ENCODE measurements at regions not wholly inside any gene's neighbourhood (a gene's known extent, or its start where the extent isn't known, plus 50 kb on each side); places are given as distances from the start of the nearest gene placed in this dataset.
"Not testable (repeated sequence)": the region's sequence is repeated elsewhere in the genome, so short reads cannot be mapped to it uniquely, and the experiment has no call there.

GRCh38 chr2:159880729-159881128, 82.7 kb upstream of the CD302 start:
- Histone ChIP-seq H3K27me3 (ENCODE audit: insufficient read depth, low read length, poor library complexity, severe bottlenecking) (no peaks in the 10 kb centered on the region), H3K36me3 (ENCODE audit: insufficient read depth, low read length) (peaks cover 24% of the 10 kb centered on the region), H3K27ac (ENCODE audit: low read depth, low read length) (no peak overlapping the region), H3K4me3 (ENCODE audit: low read length) (no peak overlapping the region), H3K4me1 (ENCODE audit: insufficient read depth, low read length) (no peaks in the 10 kb centered on the region), H3K9me3 (ENCODE audit: low read length) (no peaks in the 10 kb centered on the region)
- H3K27me3 Mint-ChIP-seq: no peaks in the 10 kb centered on the region
- no peaks in the 10 kb centered on the region for H3K9me3 Mint-ChIP-seq
- ChIA-PET CTCF (no interaction called here), POLR2A (no interaction called here)
- no peak overlapping the region for H3K27ac Mint-ChIP-seq
- H3K4me3 Mint-ChIP-seq: no peak overlapping the region
- H3K4me1 Mint-ChIP-seq: peaks cover 0 to 4% (median 2%) of the 10 kb centered on the region in 3 donors
- DNase-seq: no peak
- peaks cover 11 to 87% (median 35%) of the 10 kb centered on the region in 3 donors for H3K36me3 Mint-ChIP-seq

DNA sequence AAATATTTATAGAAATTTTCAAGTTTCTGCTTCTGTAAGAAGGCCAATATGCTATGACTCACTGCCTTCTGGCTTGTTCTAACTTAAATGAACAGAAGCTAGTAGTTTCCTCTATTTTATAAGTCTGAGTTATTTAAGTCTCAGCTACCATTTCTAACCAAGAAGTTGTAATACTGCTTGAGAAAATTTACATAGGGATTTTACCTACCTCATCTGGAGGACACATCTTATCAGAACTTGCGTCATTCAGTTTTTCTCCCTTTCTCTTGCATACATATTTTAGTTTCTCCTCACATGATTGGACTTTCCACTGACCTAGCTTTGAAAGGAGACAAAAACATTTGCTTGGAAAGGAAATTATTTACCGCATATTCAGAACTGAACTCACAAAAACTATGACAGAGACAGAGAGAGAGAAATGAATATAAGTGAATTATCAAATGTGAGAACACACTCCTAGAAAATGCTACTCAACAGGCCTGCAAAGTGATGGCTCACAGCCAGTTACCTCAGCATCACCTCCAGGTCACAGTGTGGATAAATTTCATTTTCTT, 81.1 kb upstream of the CD302 start:
- Histone ChIP-seq H3K4me1 (ENCODE audit: insufficient read depth, low read length) (no peaks in the 10 kb centered on the region), H3K27me3 (ENCODE audit: insufficient read depth, low read length, poor library complexity, severe bottlenecking) (no peaks in the 10 kb centered on the region), H3K4me3 (ENCODE audit: low read length) (no peak overlapping the region), H3K36me3 (ENCODE audit: insufficient read depth, low read length) (peaks cover 22% of the 10 kb centered on the region), H3K27ac (ENCODE audit: low read depth, low read length) (no peak overlapping the region), H3K9me3 (ENCODE audit: low read length) (no peaks in the 10 kb centered on the region)
- Mint-ChIP-seq H3K4me1 (peaks cover 0 to 8% (median 2%) of the 10 kb centered on the region in 3 donors), H3K4me3 (no peak overlapping the region), H3K9me3 (no peaks in the 10 kb centered on the region), H3K27me3 (no peaks in the 10 kb centered on the region), H3K36me3 (peaks cover 15 to 84% (median 37%) of the 10 kb centered on the region in 3 donors), H3K27ac (peak overlapping the region in 3 of 8 donors; percentile 6 to 51 (median 48))
- CTCF ChIA-PET: no interaction called here
- no peak for DNase-seq
- POLR2A ChIA-PET: interaction anchor here (0.6 kb wide), 1 partner anchor 167 kb away, joined by 3 read pairs; no protein-coding TSS in a partner anchor

GRCh38 chr2:159875083-159875482, 77.1 kb upstream of the CD302 start:
- H3K36me3 ChIP-seq (ENCODE audit: insufficient read depth, low read length): peaks cover 32% of the 10 kb centered on the region
- no peak overlapping the region for H3K27ac ChIP-seq (ENCODE audit: low read depth, low read length)
- no peaks in the 10 kb centered on the region for H3K9me3 ChIP-seq (ENCODE audit: low read length)
- H3K4me3 Mint-ChIP-seq: no peak overlapping the region
- H3K36me3 Mint-ChIP-seq: peaks cover 24 to 76% (median 40%) of the 10 kb centered on the region in 3 donors
- H3K4me3 ChIP-seq (ENCODE audit: low read length): no peak overlapping the region
- POLR2A ChIA-PET: no interaction called here
- H3K27me3 ChIP-seq (ENCODE audit: insufficient read depth, low read length, poor library complexity, severe bottlenecking): no peaks in the 10 kb centered on the region
- H3K9me3 Mint-ChIP-seq: no peaks in the 10 kb centered on the region
- no peak for DNase-seq
- CTCF ChIA-PET: no interaction called here
- H3K27me3 Mint-ChIP-seq: no peaks in the 10 kb centered on the region
- peak overlapping the region in 1 of 8 donors; percentile 67 for H3K27ac Mint-ChIP-seq
- peaks cover 0 to 8% (median 2%) of the 10 kb centered on the region in 3 donors for H3K4me1 Mint-ChIP-seq
- H3K4me1 ChIP-seq (ENCODE audit: insufficient read depth, low read length): no peaks in the 10 kb centered on the region

DNA sequence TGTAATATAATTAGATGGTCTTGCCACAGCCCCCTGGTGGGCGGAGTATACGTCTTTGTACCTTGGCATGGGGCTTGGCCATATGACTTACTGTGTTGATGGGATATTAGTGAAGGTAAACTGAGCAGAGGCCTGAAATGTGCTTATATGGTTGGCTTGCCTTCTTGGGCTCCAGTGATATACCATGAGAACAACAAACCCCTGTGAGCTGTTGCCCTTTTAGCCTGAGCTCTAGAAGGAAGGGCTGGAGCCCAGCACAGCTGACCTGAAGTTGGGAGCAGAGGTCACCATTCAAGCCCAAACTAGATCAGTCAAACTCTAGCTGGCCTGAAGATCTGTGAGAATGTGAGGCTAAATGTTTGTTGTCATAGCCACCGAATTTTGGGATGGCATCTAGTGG, 75.2 kb upstream of the CD302 start:
- peaks cover 0 to 4% (median 0%) of the 10 kb centered on the region in 3 donors for H3K4me1 Mint-ChIP-seq
- Histone ChIP-seq H3K36me3 (ENCODE audit: insufficient read depth, low read length) (peaks cover 27% of the 10 kb centered on the region), H3K27me3 (ENCODE audit: insufficient read depth, low read length, poor library complexity, severe bottlenecking) (no peaks in the 10 kb centered on the region), H3K9me3 (ENCODE audit: low read length) (no peaks in the 10 kb centered on the region), H3K4me3 (ENCODE audit: low read length) (no peak overlapping the region), H3K27ac (ENCODE audit: low read depth, low read length) (no peak overlapping the region), H3K4me1 (ENCODE audit: insufficient read depth, low read length) (no peaks in the 10 kb centered on the region)
- no peaks in the 10 kb centered on the region for H3K27me3 Mint-ChIP-seq
- peaks cover 0 to 4% (median 2%) of the 10 kb centered on the region in 5 donors for H3K9me3 Mint-ChIP-seq
- ChIA-PET POLR2A (no interaction called here), CTCF (no interaction called here)
- peak overlapping the region in 2 of 8 donors; percentile 49 to 55 for H3K27ac Mint-ChIP-seq
- H3K4me3 Mint-ChIP-seq: no peak overlapping the region
- H3K36me3 Mint-ChIP-seq: peaks cover 33 to 74% (median 37%) of the 10 kb centered on the region in 3 donors
- no peak for DNase-seq

DNA sequence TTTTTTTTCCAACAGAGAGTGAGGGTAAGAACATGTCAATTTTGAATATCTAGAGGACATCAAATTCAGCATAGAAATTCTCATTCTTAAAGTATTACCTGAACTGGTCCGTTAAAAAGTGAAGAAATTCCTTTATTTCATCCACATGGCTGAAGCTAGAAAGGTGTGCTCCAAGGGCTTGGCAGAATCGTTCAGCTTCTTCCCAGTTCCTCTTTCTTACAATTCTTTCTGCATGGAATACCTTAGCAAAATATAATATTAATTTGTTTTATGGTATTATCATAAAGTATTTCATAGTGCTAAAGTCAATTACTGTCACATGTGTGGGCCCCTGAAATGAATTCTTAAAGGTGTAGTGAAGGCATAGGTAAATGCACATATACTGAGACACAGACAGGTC, 74.3 kb upstream of the CD302 start:
- H3K4me3 ChIP-seq (ENCODE audit: low read length): no peak overlapping the region
- CTCF ChIA-PET: no interaction called here
- Mint-ChIP-seq H3K4me1 (peaks cover 0 to 4% (median 0%) of the 10 kb centered on the region in 3 donors), H3K27ac (no peak overlapping the region), H3K27me3 (no peaks in the 10 kb centered on the region), H3K4me3 (no peak overlapping the region), H3K36me3 (peaks cover 37 to 74% (median 37%) of the 10 kb centered on the region in 3 donors), H3K9me3 (peaks cover 0 to 4% (median 2%) of the 10 kb centered on the region in 5 donors)
- no peaks in the 10 kb centered on the region for H3K27me3 ChIP-seq (ENCODE audit: insufficient read depth, low read length, poor library complexity, severe bottlenecking)
- POLR2A ChIA-PET: no interaction called here
- no peaks in the 10 kb centered on the region for H3K4me1 ChIP-seq (ENCODE audit: insufficient read depth, low read length)
- H3K36me3 ChIP-seq (ENCODE audit: insufficient read depth, low read length): peaks cover 21% of the 10 kb centered on the region
- no peak overlapping the region for H3K27ac ChIP-seq (ENCODE audit: low read depth, low read length)
- DNase-seq: no peak
- H3K9me3 ChIP-seq (ENCODE audit: low read length): no peaks in the 10 kb centered on the region

GRCh38 chr2:159868598-159869159, 70.7 kb upstream of the CD302 start:
- peaks cover 37 to 82% (median 43%) of the 10 kb centered on the region in 3 donors for H3K36me3 Mint-ChIP-seq
- H3K27ac ChIP-seq (ENCODE audit: low read depth, low read length); POLR2A ChIA-PET; H3K9me3 ChIP-seq (ENCODE audit: low read length); H3K9me3 Mint-ChIP-seq; H3K27ac Mint-ChIP-seq; H3K27me3 Mint-ChIP-seq; H3K27me3 ChIP-seq (ENCODE audit: insufficient read depth, low read length, poor library complexity, severe bottlenecking); H3K4me1 Mint-ChIP-seq; DNase-seq; H3K4me3 Mint-ChIP-seq; H3K4me3 ChIP-seq (ENCODE audit: low read length); H3K4me1 ChIP-seq (ENCODE audit: insufficient read depth, low read length); CTCF ChIA-PET: not testable (repeated sequence)
- peaks cover 30% of the 10 kb centered on the region for H3K36me3 ChIP-seq (ENCODE audit: insufficient read depth, low read length)

GRCh38 chr2:159867567-159868361, 69.8 kb upstream of the CD302 start:
- no peak for DNase-seq
- no peaks in the 10 kb centered on the region for H3K4me1 ChIP-seq (ENCODE audit: insufficient read depth, low read length)
- no peak overlapping the region for H3K27ac ChIP-seq (ENCODE audit: low read depth, low read length)
- no peaks in the 10 kb centered on the region for H3K27me3 ChIP-seq (ENCODE audit: insufficient read depth, low read length, poor library complexity, severe bottlenecking)
- Mint-ChIP-seq H3K27me3 (no peaks in the 10 kb centered on the region), H3K4me1 (no peaks in the 10 kb centered on the region), H3K9me3 (peaks cover 0 to 4% (median 2%) of the 10 kb centered on the region in 5 donors), H3K27ac (no peak overlapping the region), H3K36me3 (peaks cover 40 to 84% (median 40%) of the 10 kb centered on the region in 3 donors), H3K4me3 (no peak overlapping the region)
- peaks cover 29% of the 10 kb centered on the region for H3K36me3 ChIP-seq (ENCODE audit: insufficient read depth, low read length)
- POLR2A ChIA-PET: no interaction called here
- H3K4me3 ChIP-seq (ENCODE audit: low read length): no peak overlapping the region
- CTCF ChIA-PET: no interaction called here
- H3K9me3 ChIP-seq (ENCODE audit: low read length): no peaks in the 10 kb centered on the region

GRCh38 chr2:159863526-159864160, 65.6 kb upstream of the CD302 start:
- Histone ChIP-seq H3K9me3 (ENCODE audit: low read length) (no peaks in the 10 kb centered on the region), H3K4me1 (ENCODE audit: insufficient read depth, low read length) (no peaks in the 10 kb centered on the region), H3K27ac (ENCODE audit: low read depth, low read length) (no peak overlapping the region), H3K36me3 (ENCODE audit: insufficient read depth, low read length) (peaks cover 15% of the 10 kb centered on the region), H3K4me3 (ENCODE audit: low read length) (no peak overlapping the region), H3K27me3 (ENCODE audit: insufficient read depth, low read length, poor library complexity, severe bottlenecking) (no peaks in the 10 kb centered on the region)
- DNase-seq: no peak
- Mint-ChIP-seq H3K9me3 (no peaks in the 10 kb centered on the region), H3K4me1 (no peaks in the 10 kb centered on the region), H3K27me3 (no peaks in the 10 kb centered on the region), H3K27ac (no peak overlapping the region), H3K36me3 (peaks cover 30 to 78% (median 44%) of the 10 kb centered on the region in 3 donors), H3K4me3 (no peak overlapping the region)
- CTCF ChIA-PET: no interaction called here
- POLR2A ChIA-PET: no interaction called here

Measured in CD8-positive, alpha-beta memory T cell (primary cell).